ENCODE measurements at regions not wholly inside any gene's neighbourhood (a gene's known extent, or its start where the extent isn't known, plus 50 kb on each side); places are given as distances from the start of the nearest gene placed in this dataset.

GRCh38 chr19:29088761-29089160 is 124.2 kb downstream of the UQCRFS1 start:
- DNase-seq (ENCODE audit: extremely low spot score): no peak
- Histone ChIP-seq H3K4me1 (ENCODE audit: insufficient read depth) (no peaks in the 10 kb centered on the region), H3K4me3 (ENCODE audit: low read depth, low read length) (no peak overlapping the region), H3K27ac (ENCODE audit: low read depth) (no peak overlapping the region), H3K36me3 (ENCODE audit: insufficient read depth) (no peaks in the 10 kb centered on the region)
- 71% methylated on average over 9 of the region's 9 CpGs for WGBS

- Histone ChIP-seq H3K36me3 (ENCODE audit: insufficient read depth) (no peaks in the 10 kb centered on the region), H3K4me1 (ENCODE audit: insufficient read depth) (no peaks in the 10 kb centered on the region), H3K27ac (ENCODE audit: low read depth) (no peak overlapping the region), H3K4me3 (ENCODE audit: low read depth, low read length) (no peak overlapping the region)
- DNase-seq (ENCODE audit: extremely low spot score): no peak
- WGBS: 86% methylated on average over 10 of the region's 10 CpGs
These were observed 126.3 kb downstream of the UQCRFS1 start for GRCh38 chr19:29086646-29087045.

GRCh38 chr19:29086182-29086581 is 126.8 kb downstream of the UQCRFS1 start:
- H3K27ac ChIP-seq (ENCODE audit: low read depth): no peak overlapping the region
- no peak overlapping the region for H3K4me3 ChIP-seq (ENCODE audit: low read depth, low read length)
- 82% methylated on average over 7 of the region's 7 CpGs for WGBS
- no peak for DNase-seq (ENCODE audit: extremely low spot score)
- no peaks in the 10 kb centered on the region for H3K4me1 ChIP-seq (ENCODE audit: insufficient read depth)
- no peaks in the 10 kb centered on the region for H3K36me3 ChIP-seq (ENCODE audit: insufficient read depth)

GRCh38 chr19:29085630-29086029 is 127.3 kb downstream of the UQCRFS1 start:
- no peaks in the 10 kb centered on the region for H3K4me1 ChIP-seq (ENCODE audit: insufficient read depth)
- H3K4me3 ChIP-seq (ENCODE audit: low read depth, low read length): no peak overlapping the region
- WGBS: 74% methylated on average over 3 of the region's 3 CpGs

GRCh38 chr19:29085206-29085605 is 127.7 kb downstream of the UQCRFS1 start:
- Histone ChIP-seq H3K4me3 (ENCODE audit: low read depth, low read length) (no peak overlapping the region), H3K4me1 (ENCODE audit: insufficient read depth) (no peaks in the 10 kb centered on the region), H3K36me3 (ENCODE audit: insufficient read depth) (no peaks in the 10 kb centered on the region), H3K27ac (ENCODE audit: low read depth) (no peak overlapping the region)
- WGBS: 67% methylated on average over 5 of the region's 5 CpGs
- DNase-seq (ENCODE audit: extremely low spot score): no peak

More at GRCh38 chr19:29085630-29086029, 127.3 kb downstream of the UQCRFS1 start:
- no peak for DNase-seq (ENCODE audit: extremely low spot score)
- Histone ChIP-seq H3K36me3 (ENCODE audit: insufficient read depth) (no peaks in the 10 kb centered on the region), H3K27ac (ENCODE audit: low read depth) (no peak overlapping the region)

GRCh38 chr19:29084266-29084665 is 128.7 kb downstream of the UQCRFS1 start:
- DNase-seq (ENCODE audit: extremely low spot score): no peak
- 69% methylated on average over 9 of the region's 9 CpGs for WGBS
- no peaks in the 10 kb centered on the region for H3K4me1 ChIP-seq (ENCODE audit: insufficient read depth)
- H3K27ac ChIP-seq (ENCODE audit: low read depth): no peak overlapping the region
- no peaks in the 10 kb centered on the region for H3K36me3 ChIP-seq (ENCODE audit: insufficient read depth)
- H3K4me3 ChIP-seq (ENCODE audit: low read depth, low read length): no peak overlapping the region

GRCh38 chr19:29083863-29084262 is 129.1 kb downstream of the UQCRFS1 start:
- 81% methylated on average over 6 of the region's 6 CpGs for WGBS
- no peak for DNase-seq (ENCODE audit: extremely low spot score)
- Histone ChIP-seq H3K36me3 (ENCODE audit: insufficient read depth) (no peaks in the 10 kb centered on the region), H3K27ac (ENCODE audit: low read depth) (no peak overlapping the region), H3K4me3 (ENCODE audit: low read depth, low read length) (no peak overlapping the region), H3K4me1 (ENCODE audit: insufficient read depth) (no peaks in the 10 kb centered on the region)

GRCh38 chr19:29079356-29080032 is 133.5 kb downstream of the UQCRFS1 start:
- no peak overlapping the region for H3K27ac ChIP-seq (ENCODE audit: low read depth)
- 66% methylated on average over 14 of the region's 14 CpGs for WGBS
- no peaks in the 10 kb centered on the region for H3K4me1 ChIP-seq (ENCODE audit: insufficient read depth)
- DNase-seq (ENCODE audit: extremely low spot score): no peak
- no peak overlapping the region for H3K4me3 ChIP-seq (ENCODE audit: low read depth, low read length)
- H3K36me3 ChIP-seq (ENCODE audit: insufficient read depth): no peaks in the 10 kb centered on the region

GRCh38 chr19:29076963-29077362 is 136.0 kb downstream of the UQCRFS1 start:
- no peak overlapping the region for H3K27ac ChIP-seq (ENCODE audit: low read depth)
- 77% methylated on average over 4 of the region's 4 CpGs for WGBS
- no peak overlapping the region for H3K4me3 ChIP-seq (ENCODE audit: low read depth, low read length)
- no peak for DNase-seq (ENCODE audit: extremely low spot score)
- no peaks in the 10 kb centered on the region for H3K36me3 ChIP-seq (ENCODE audit: insufficient read depth)
- H3K4me1 ChIP-seq (ENCODE audit: insufficient read depth): no peaks in the 10 kb centered on the region

- H3K4me1 ChIP-seq (ENCODE audit: insufficient read depth): no peaks in the 10 kb centered on the region
- DNase-seq (ENCODE audit: extremely low spot score): no peak
- H3K36me3 ChIP-seq (ENCODE audit: insufficient read depth): no peaks in the 10 kb centered on the region
- no peak overlapping the region for H3K27ac ChIP-seq (ENCODE audit: low read depth)
- 71% methylated on average over 4 of the region's 4 CpGs for WGBS
- no peak overlapping the region for H3K4me3 ChIP-seq (ENCODE audit: low read depth, low read length)
These were observed 136.8 kb downstream of the UQCRFS1 start for GRCh38 chr19:29076161-29076560.

GRCh38 chr19:29075149-29075548 is 137.8 kb downstream of the UQCRFS1 start:
- DNase-seq (ENCODE audit: extremely low spot score): no peak
- no peak overlapping the region for H3K4me3 ChIP-seq (ENCODE audit: low read depth, low read length)
- H3K4me1 ChIP-seq (ENCODE audit: insufficient read depth): no peaks in the 10 kb centered on the region
- 81% methylated on average over 2 of the region's 2 CpGs for WGBS
- no peaks in the 10 kb centered on the region for H3K36me3 ChIP-seq (ENCODE audit: insufficient read depth)
- H3K27ac ChIP-seq (ENCODE audit: low read depth): no peak overlapping the region

- no peaks in the 10 kb centered on the region for H3K4me1 ChIP-seq (ENCODE audit: insufficient read depth)
- H3K27ac ChIP-seq (ENCODE audit: low read depth): no peak overlapping the region
- 65% methylated on average over 5 of the region's 5 CpGs for WGBS
- H3K4me3 ChIP-seq (ENCODE audit: low read depth, low read length): no peak overlapping the region
- no peak for DNase-seq (ENCODE audit: extremely low spot score)
- H3K36me3 ChIP-seq (ENCODE audit: insufficient read depth): no peaks in the 10 kb centered on the region
These were observed 138.4 kb downstream of the UQCRFS1 start for GRCh38 chr19:29074579-29074978.

GRCh38 chr19:29067831-29068230 is 145.1 kb downstream of the UQCRFS1 start:
- H3K4me1 ChIP-seq (ENCODE audit: insufficient read depth): no peaks in the 10 kb centered on the region
- H3K4me3 ChIP-seq (ENCODE audit: low read depth, low read length): no peak overlapping the region
- 88% methylated on average over 2 of the region's 2 CpGs for WGBS
- no peak for DNase-seq (ENCODE audit: extremely low spot score)
- H3K27ac ChIP-seq (ENCODE audit: low read depth): no peak overlapping the region
- H3K36me3 ChIP-seq (ENCODE audit: insufficient read depth): no peaks in the 10 kb centered on the region

- WGBS: 40% methylated on average over 14 of the region's 14 CpGs
- Histone ChIP-seq H3K36me3 (ENCODE audit: insufficient read depth) (no peaks in the 10 kb centered on the region), H3K4me3 (ENCODE audit: low read depth, low read length) (no peak overlapping the region), H3K27ac (ENCODE audit: low read depth) (no peak overlapping the region), H3K4me1 (ENCODE audit: insufficient read depth) (no peaks in the 10 kb centered on the region)
- DNase-seq (ENCODE audit: extremely low spot score): no peak
These were observed 150.2 kb downstream of the UQCRFS1 start for GRCh38 chr19:29062475-29063435.
